K562 (cell line): ENCODE measurements at regions not wholly inside any gene's neighbourhood (a gene's known extent, or its start where the extent isn't known, plus 50 kb on each side); places are given as distances from the start of the nearest gene placed in this dataset.

Experiments used
- MAFF ChIP-seq: IDR thresholded peaks from 2 replicates; pipeline ENCODE4 v1.6.1; 2012; ENCODE audit warnings: low read length, improper control_type of control experiment
- MYBL2 ChIP-seq, 2 experiments: fragments of 450-650 bp in 1 of 2; sonication (generic) in 1 of 2; formaldehyde crosslinking in 1 of 2; IDR thresholded peaks; 2 replicates each; pipeline versions ENCODE4 v1.6.1 to v1.8.1; 2017 to 2022; ENCODE audit warnings: borderline replicate concordance in 1 of 2, inconsistent platforms in 1 of 2, low read depth in 1 of 2, mild to moderate bottlenecking in 1 of 2, missing genetic modification reagents in 1 of 2, moderate library complexity in 1 of 2

- TF ChIP-seq MAFF: no peak
- no peak for TF ChIP-seq MYBL2 (IDR thresholded peaks at IDR 0.05; ENCODE audit: low read depth)
- TF ChIP-seq MYBL2 (CRISPR knock-in tag; IDR thresholded peaks at IDR 0.05; ENCODE audit: borderline replicate concordance): no peak
These were observed 110.4 kb upstream of the CPSF6 start for GRCh38 chr12:69129017-69129416.
